ENCODE measurements at regions not wholly inside any gene's neighbourhood (a gene's known extent, or its start where the extent isn't known, plus 50 kb on each side); places are given as distances from the start of the nearest gene placed in this dataset.
"Not testable (repeated sequence)": the region's sequence is repeated elsewhere in the genome, so short reads cannot be mapped to it uniquely, and the experiment has no call there.

DNA sequence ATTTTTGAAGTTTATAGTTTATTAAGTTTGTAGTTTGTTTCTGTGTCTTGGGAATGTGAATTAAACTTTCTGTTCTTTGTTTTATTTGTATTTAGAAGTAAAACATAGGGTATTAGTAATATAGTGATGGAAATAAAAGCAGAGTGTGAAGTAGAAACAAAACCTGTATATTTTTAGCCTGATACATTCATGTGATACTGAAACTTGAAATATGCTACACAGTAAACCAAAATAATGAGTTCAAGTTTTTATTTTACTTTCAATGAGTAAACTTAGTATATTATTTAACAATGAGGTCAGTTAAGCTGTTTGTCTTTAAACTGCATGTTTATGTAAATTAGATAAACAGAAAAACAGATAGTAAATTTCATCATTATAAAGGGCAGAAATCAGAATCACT is 1592.6 kb downstream of the GRIK2 start:
- DNase-seq, result no peak

DNA sequence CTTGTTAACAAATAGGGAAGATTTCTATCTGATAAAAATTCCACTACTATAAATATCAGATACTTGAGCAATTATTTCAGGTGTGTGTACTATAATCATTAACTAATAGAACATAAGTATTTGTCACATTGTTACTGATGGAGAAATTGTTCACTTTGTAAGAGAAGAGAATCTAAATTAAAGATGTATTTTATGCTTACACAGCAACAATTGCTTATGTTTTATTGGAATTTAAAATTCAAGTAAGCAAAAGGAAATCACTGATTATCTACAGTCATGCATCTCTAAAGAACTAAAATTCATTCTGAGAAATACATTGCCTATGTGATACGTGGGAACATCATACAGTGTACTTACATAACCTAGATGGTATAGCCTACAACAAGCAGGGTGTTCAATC is 1590.8 kb downstream of the GRIK2 start:
- no peak for DNase-seq

DNA sequence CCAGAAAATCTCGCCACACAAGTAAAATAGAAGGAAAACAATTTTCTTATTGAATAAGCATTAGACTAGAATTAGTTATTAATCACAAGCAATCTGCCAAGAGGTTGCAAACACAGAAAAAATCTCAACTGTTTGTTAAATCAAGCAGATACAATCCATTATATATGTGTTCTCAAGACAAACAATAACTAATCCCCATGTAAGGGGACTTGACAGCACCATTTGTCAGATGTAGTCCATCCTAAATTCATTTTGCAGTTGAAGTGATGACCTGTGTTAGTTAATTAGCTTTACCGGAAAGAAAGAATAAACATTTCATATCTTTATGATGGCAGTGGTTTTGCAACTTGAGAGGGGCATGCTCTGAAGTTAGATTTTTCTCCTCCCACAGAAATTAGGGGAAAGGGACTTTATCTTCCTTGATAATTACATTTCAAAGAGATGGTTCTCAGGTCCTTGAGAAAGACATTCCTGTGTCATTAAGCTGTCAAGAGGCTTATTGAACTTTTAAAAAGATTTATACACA is 1588.0 kb downstream of the GRIK2 start:
- DNase-seq, result no peak

DNA sequence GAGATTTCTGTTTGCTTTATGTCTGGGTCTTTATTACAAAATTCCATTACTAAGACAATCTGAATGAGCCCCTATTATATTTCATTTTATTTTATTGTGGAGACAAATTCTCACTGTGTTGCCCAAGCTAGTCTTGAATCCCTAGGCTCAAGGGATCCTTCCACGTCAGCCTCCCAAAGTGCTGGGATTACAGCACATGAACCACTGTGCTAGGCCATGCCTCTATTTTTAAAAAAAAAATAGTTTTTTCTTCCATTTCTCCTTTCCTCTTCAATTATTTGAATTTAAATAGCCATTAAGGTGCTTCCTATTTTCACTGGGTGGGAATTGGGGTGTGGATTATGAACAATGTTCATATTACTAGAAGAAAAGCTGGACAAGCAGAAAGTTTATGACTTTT is 1587.4 kb downstream of the GRIK2 start:
- DNase-seq, result no peak

DNA sequence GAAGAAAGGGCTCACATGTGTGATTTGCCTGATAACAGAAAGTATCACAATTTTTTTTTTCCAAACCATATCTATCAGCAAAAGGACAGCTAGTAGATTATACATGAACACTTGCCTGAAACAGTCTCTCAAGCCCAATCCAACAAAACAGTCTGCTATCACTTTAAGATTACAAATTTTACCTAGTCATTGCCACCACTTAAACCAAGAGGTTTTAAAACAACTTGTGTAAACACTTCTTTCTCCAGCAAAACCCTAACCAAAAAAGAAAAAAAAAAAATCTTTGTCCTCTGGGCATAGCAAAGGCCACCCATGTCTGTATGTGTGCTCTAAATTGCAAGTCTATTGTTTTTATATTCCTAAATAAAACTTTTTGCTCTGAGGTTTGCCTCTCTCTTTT is 1568.4 kb downstream of the GRIK2 start:
- DNase-seq, result no peak

DNA sequence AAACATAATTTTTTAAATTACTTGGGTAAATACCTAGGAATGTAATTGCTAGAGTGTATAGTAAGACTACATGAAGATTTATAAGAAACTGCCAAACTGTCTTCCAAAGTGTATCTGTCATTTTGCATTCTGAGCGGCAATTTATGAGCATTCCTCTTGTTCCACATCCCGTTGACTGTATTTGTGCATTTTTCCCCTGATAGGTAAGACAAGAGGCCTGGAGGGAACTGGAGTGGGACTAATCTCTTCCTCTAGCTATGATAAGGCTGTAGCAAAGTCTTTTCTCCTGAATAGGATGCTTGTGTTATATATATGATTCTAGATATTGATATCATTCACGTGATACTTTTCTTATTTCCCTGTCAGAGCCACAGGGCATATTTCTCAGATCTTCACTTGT is 1557.5 kb downstream of the GRIK2 start:
- no peak for DNase-seq

DNA sequence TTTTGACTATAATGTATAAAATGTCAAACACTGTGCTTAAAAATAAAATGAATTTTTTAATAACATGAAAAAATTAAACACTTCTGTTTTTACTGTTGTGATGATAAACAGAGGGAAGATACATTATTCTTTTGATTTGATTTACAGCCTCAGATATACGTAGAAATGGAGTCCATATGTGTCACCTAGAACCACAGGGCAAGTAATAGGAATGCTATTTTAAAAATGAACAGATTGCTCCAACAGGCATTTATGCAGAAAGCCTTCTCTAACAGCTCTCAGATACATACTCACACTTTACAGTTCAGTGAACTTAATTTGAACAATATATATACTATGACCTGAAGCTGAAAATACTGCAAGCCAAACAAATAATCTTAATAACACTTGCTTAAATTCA is 1551.0 kb downstream of the GRIK2 start:
- no peak for DNase-seq

DNA sequence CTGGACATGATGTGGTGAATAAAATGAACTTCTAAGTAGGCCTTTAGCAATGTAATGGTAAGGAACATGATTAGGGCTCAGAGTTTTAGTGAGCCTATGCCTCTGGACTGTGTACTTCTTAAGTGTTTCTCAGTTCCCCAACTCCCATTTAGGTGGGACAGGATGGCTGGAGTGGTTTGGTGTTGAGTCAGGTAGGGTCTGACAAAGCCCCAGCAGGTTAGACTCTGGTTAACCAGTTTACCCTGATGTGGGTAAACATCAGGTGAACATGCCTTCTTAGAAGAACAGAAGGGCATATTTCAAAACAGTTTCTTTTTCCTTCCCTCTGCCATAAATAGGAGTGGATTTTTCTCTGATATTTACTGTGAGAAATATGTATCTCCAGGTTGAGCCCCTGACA is 1548.7 kb downstream of the GRIK2 start:
- DNase-seq, result no peak

DNA sequence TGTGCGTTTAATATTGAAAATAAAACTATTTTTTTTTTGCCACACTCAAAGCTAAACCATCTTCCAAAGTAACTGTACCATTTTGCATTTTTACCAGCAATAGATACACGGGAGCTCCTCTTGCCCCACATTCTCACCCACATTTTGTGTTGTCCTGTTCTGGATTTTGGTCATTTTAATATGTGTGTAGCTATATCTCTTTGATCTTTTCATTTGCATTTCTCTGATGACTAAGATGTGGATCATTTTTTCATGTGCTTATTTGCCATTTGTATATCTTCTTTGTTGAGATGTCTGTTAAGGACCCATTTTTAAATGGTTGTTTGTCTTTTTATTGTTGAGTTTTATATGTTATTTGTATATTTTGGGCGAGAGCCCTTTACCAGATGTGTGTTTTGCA is 1543.5 kb downstream of the GRIK2 start:
- DNase-seq, result no peak

DNA sequence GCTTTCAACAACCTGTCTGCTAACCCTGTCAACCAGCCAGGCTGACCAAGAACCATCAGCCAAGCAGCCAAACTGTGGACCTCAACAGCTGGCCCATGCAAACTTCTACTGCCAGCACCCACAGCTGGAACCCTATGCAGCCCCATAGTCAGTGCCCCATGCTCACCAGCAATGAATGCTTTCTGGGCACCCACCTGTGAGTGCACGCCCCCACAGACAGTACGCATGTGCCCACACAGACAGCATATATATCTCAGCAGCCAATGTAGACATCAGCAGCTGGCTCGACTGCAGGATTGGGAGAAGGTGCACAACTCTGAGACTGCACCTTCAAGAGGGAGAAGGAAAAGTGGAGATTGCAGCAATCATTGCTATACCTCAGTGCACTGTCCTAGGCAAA is 1534.6 kb downstream of the GRIK2 start:
- no peak for DNase-seq

DNA sequence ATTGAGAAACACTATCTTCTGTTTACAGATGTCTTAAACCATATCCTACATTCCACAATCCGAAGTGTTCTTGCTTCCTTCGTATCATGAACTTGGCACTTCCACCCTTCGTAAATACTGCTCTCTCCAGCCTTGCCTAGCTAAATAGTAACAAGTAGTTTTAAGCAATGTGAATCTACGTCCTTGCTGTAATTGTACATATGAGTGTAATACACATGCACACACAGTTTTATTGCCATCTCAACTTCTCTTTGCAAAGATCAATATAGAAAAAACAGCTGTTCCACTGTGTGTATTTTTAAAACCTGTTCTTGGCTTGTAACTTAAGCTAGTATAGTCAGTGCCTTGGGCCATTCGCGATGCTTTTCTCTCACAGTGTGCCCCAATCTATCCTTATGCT is 1524.7 kb downstream of the GRIK2 start:
- DNase-seq, result no peak

DNA sequence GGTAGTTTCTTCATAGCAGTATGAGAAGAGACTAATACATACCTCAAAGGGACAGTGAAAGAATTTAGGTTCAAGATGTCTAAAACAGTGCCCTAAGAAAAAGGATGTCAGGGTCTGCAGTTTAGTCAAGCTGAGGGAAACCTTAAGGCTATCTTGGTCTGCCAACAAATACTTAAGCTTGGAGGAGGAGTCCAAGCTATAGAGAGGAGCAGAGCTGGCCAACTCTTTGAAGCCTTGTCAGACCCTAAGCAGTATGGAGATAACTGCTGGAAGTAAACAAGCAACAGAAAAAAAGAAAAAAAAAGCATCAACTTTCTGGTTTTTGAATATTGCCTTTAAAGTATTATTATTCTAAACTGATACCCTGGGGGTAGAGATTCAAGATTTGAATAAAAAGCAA is 1518.1 kb downstream of the GRIK2 start:
- DNase-seq, result no peak

DNA sequence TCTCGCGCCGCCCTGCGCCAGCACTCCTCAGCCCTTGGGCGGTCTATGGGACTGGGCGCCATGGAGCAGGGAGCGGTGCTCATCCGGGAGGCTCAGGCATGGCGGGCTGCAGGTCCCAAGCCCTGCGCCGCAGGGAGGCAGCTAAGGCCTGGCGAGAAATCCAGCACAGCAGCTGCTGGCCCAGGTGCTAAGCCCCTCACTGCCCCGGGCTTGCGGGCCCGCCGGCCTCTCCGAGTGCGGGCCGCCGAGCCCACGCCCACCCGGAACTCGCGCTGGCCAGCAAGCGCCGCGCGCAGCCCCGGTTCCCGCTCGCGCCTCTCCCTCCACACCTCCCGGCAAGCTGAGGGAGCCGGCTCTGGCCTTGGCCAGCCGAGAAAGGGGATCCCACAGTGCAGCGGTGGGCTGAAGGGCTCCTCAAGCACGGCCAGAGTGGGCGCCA is 1517.2 kb downstream of the GRIK2 start:
- not testable (repeated sequence) for DNase-seq

DNA sequence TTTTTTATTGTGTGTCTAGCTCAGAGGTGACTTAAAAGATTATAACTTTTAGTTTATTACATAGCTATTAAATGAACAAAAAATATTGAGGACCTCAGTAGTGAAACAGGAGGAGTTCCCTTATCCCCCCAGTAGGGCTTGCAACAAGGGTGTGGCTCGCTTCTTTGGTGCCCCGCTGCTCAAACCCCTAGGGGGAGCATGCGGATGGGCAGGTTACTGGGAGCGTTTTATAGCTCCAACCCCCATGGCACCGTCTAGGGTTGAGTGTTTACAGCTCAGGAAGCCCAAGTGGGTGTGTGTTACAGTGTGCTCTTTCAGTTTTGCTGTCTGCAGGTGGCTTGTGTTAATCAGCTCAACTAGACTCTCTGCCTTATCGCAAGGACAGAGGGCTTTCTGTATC is 1513.7 kb downstream of the GRIK2 start:
- no peak for DNase-seq

DNA sequence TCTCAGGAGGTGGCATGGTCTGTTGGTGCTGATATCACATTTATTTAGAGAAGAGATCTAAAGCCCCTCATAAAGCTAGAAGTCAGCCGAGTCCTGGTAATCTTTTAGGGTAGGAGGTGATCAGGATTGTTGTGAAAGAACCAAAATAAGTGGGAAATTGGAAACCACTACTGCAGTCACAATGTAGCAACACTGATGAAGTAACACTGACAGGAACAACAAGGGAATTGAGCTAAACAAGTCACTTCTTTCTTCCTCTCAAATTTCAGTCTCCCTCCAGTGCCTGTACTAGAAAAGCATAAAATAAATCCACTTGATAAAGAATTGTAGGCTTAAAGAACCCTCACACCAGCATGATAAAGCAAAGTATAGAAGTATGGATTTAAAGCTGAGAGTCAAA is 1509.0 kb downstream of the GRIK2 start:
- no peak for DNase-seq

DNA sequence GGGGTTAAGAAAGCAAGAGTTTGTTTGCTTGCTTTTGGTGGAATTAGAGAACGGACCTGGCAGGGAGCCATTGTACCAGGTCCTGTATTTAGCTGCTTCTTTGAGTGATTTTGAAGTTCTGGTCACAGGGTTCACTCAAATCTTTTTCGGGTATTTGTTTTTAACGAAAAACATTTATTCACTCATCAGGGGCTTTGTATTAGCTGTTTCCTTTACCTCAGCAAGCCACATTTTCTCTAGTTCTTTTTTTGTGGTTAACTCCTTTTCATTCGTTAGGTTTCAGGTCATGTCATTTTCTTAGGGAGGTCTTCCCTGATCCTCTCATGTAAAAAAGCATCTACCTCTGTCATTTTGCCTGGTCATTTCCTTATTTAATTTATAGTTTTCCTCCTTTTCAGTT is 1502.2 kb downstream of the GRIK2 start:
- no peak for DNase-seq

DNA sequence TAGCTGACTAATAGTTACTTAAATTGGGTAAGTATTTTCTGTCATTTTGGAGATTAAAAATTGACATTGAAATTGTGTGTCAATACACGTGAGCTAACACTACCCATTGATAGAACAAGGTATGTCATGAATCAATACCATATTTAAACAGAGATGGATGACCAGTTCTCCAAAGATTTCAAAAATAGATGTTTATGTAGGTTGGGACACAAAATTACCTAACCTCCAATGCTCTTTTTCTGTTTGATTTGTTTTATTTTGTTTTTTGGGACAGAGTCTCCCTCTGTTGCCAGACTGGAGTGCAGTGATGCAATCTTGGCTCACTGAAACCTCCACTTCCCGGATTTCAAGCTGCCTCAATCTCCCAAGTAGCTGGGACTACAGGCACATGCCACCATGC is 1491.7 kb downstream of the GRIK2 start:
- no peak for DNase-seq

DNA sequence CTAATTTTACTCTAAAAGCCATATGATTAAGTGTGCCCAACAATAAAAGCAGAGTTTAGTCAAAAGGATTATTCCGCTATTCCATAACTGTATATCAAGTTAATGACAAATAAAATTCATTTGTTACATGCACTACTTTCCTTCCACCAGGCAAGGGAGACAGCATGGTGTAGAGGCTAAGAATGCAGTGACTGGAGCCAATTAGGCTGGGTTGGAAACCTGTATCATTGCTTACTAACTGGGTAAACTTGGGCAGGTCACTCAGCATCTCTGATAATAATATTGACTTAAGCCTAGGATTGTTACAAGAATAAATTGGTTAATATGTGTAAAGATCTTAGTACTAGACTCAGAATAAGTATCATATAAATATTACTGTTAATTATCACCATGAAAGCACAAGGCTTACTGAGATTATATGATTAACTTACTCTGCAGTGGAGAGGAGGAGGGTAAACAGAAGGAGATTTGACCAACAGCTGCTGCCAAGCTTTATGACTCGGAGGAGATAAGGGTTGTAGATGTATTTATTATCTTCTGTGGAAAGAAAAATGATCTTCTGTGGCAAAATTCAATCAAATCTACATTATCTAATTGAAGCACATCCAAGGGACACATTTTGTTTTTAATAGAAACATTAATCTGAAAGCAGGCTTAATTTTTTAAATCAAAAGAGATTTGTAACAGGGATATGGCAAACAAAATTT is 1459.9 kb downstream of the GRIK2 start:
- DNase-seq, result no peak

DNA sequence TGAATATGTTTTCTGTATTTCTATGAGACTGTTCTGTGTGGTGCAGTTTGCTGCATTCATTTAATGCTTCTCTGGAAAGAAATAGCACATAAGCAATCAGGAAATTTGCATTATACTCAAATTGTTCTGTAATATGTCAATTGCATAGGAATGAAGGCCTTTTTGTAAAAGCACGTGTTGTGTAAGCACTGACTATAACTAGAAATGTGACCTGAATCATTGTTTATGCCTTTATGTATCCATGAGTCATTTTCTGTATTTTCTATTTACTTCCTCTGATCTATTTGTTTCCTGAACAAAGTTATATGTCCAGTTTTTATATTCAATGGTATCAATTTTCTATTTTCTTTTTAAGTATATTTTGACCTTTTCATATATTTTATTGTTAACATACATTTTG is 1455.3 kb downstream of the GRIK2 start:
- DNase-seq, result no peak

DNA sequence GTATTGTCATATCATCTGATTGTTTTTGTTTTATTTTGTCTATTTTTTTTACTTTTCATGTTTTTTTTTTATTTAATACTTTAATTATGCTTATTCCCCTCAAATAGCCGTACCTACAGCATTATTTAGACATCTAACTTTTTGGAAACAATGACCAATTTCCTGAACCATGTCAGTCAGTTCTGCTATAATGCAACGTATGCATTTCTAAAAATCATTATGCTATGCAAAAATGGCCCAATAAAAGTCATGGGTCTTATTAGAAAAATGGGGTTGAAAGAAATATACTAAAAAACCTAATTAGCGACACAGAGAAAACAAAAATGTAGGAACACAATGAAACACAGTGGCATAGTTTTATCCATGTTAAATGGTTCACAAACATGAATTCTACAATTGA is 1454.7 kb downstream of the GRIK2 start:
- DNase-seq, result no peak

DNA sequence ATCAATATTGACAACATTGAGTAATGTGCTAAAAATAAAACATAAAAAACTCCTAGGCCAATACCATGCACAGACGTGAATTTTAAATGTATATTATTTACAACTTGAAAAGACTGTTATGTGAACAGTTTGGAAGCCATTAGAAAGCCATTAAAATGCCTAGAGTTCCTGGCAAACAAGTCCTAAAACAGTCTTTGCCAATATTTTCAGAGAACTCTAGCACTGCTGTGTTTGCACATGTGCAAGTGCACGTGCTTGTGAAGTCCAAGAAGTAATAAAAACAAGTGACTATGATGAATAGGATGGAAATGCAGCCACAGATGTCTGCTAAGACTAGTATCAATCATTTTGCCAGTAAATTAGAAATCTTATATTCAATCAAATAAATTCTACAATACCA is 1447.6 kb downstream of the GRIK2 start:
- no peak for DNase-seq

DNA sequence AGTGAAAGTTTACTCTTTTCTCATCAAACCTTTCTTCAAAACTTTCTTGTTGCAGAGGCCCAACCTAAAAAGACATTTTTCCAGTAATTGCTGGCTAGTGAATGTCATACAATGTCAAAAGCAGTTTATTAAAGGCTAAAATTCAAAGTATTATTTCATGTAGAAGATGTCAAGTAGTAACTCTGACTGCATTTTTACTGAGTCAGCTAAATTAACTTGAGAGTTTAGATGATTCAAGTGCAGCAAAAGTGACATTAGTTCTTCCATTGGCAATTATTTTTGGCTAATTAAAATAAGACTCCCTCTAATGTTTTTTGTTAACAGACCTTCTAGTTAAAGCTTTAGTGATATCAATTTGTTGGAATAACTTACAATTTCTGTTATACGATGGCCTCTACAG is 1438.5 kb downstream of the GRIK2 start:
- no peak for DNase-seq

DNA sequence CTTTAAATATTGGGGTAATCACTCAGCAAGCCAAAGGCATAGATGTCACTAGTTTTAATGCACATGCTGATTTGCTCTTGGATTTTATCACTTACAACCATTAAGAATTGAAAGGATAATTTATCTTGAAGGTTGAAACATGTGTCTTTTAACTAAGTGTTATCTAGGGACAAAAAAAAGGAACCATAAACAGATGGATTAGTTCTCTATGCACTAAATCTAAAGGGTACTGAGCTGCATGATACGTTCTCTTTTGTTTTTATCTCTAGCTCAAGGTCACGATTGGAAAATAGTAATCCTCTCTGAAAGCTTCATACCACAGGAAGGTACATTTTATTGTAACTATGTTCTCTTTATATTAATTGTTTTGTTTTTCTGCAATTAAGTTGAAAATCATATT is 1426.6 kb downstream of the GRIK2 start:
- no peak for DNase-seq

DNA sequence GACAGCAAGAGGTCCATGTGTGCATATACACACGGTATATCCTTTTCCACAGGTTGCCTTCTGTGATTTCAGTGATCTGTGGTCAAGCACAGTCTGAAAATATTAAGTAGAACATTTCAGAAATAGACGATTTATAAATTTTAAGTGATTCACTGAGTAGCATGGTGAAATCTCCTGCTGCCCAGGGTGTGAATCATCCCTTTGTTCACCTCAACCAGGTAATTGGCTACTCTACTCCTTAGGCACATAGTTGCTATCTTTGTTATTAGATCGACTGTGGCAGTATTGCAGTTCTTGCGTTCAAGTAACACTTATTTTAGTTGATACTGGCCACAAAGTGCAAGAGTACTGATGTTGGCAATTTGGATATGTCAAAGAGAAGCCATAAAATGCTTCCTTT is 1421.7 kb downstream of the GRIK2 start:
- DNase-seq, result no peak

All from left hindlimb (tissue), 1 donor.